IPS-NIHi7 (cell line): ENCODE measurements at regions not wholly inside any gene's neighbourhood (a gene's known extent, or its start where the extent isn't known, plus 50 kb on each side); places are given as distances from the start of the nearest gene placed in this dataset.

Experiments
- DNase-seq: peaks from one replicate; pipeline ENCODE4 v3.0.0; 2012; ENCODE audit warnings: mixed read lengths; ENCODE audit errors: extremely low spot score

DNA sequence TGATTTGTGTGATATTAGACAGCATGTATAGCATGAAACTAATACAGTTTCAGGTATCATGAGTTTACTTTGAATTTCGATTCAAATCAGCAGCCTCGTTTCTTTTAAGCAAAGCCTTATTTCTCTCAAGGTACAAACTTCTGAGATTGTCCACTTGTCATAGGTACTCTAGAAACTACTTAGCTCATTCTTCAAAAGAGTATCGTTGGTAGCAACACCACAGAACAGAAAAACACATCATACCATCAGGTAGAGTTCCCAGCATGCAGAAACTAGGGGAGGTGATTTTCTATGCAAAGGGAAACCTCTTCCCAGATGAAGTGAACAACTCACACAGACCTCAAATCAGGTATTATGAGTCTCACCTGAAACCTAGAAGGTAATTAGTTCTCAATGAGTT is 237.0 kb upstream of the SOX9 start:
- no peak for DNase-seq

- DNase-seq = no peak
These were observed 235.2 kb upstream of the SOX9 start for GRCh38 chr17:71885662-71886061.

GRCh38 chr17:71899317-71899716 is 221.5 kb upstream of the SOX9 start:
- no peak for DNase-seq

DNA sequence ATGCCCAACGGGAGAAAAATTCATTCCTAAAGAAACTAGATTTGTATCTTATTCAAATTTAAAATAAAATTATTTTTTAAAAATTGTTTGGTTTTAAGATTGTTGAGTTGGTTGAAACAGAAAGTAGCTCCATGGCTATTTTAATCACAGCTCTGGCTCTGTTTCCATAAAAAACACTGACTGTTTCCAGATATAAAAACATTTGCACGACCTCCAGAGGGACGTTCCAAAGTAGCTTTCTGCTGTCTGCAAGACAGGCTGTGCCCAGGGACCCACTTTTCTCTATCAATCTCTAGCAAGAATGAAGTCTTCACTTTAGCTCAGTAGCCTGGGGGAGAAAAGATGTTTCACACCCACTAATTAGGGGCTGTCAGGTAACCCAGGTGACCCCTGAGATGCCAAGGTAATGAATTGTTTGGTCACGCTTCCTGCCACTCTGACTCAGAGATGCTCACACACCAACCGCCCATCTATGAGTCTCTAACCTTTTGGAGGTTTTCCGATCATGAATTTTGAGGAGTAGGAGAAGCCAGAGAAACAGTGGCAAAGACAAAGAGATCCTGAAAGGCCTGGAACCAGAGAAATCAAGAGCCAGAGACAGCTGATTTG is 220.1 kb upstream of the SOX9 start:
- no peak for DNase-seq

DNA sequence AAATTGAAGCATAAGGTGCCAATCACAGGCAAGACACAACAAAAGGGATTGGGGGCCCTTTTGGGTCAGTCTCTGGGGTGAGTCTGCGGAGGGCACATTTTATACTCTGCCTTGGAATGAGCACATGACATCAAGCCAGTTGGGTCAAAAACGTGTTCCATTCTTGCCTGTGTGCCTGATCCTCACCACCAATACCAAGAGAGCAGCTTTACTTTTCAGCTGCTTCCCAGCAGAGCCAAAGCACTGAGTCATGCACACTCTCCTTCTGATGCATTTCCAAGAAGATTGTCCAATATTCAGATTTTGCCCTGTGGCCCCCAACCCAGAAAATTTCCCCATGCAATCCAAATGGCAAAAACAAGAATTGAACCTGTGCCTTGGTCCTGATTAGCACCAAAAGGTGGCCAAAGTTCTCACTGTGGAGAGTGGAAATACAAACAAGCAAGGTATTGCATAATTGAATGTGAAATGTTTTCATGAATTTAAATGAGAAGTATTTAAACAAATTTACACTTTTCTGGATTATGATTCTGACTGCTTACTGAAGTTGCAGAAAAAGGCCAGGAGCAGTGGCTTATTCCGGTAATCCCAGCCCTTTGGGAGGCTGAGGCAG is 217.8 kb upstream of the SOX9 start:
- DNase-seq = no peak

DNA sequence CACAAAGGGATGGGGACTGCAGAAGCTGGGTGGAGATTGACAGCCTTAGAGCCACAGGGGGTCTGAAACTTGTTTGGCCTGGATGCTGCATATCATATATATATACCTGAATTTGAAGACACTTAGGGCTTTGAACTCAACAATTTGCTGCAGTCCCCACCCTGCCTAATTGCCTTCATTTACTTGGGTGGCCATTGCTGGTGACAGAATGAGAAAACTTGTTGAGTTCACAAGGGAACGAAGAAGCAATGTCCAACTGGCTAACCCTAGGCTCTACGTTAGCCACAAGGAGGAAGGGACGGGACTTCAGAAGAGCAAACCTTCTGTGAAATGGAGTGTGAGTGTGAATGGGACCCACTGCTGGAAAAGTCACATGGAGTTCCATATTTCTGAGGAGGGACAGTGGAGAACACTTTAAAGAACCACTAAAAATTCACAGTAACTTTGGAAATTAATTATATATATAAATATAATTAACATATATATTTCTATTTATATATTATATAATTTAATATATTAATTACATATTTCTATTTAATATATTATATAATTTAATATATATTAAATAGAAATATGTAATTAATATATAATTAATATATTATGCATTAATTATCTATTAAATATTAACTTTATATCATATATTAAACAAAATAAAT is 215.3 kb upstream of the SOX9 start:
- no peak for DNase-seq

DNA sequence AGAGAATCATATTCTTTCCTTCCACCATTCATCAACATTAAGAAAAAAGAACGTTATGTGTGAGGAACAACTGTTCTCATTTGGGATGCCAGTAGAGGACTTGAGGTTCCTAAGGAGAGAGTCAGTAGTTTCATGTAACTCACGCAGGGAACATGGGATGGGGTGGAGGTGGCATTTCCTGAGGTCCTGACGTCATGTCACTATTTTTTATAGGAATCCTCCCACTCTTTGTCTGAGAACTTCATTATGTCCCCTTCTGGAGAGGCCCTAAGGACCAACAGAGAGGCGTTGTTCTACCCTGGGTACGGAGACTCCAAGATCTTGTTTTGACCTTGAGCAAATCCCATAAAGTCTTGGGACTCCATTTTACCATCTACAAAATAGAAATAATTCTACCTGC is 211.7 kb upstream of the SOX9 start:
- DNase-seq = no peak

- DNase-seq = no peak
These were observed 210.8 kb upstream of the SOX9 start for GRCh38 chr17:71910002-71910401.

- no peak for DNase-seq
These were observed 206.8 kb upstream of the SOX9 start for GRCh38 chr17:71914042-71914441.

- no peak for DNase-seq
These were observed 206.0 kb upstream of the SOX9 start for GRCh38 chr17:71914812-71915211.

GRCh38 chr17:71917715-71918114 is 203.1 kb upstream of the SOX9 start:
- DNase-seq = no peak

DNA sequence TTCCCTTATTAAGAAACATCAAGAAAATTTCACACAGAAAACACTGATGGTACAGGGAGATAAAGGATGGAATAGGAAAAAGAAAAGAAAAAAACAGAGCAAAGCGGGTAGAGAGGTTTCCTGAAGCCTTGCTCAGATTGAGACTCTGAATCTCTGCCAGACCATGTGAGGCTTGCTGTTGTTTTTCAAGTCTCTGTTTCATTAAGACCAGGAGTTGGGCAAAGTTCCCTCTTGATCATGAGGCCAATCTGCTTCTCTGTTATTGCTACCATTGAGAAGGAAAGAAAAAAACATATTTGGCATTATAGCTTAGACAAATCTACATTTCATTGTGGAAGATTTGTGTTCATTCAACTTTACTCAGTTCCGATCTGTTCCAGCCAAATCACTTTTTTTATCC is 201.6 kb upstream of the SOX9 start:
- no peak for DNase-seq

DNA sequence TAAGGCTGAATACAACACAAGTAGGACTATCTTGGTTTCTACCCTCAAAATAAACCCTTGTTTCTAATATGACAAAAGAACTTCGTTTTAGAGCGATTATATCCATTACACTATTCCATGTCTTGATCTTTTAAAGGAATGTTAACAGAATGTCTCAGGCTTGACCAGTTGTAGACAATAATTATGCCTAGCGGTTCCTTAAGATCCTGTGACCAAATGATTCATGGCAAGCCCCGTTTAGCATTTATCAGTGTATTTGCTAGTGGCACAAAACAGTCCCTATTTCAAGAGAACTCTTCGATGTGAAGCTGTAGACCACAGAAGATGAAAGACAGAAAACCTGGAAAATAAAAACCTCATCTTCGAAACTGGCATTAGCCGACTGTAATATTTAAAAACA is 200.9 kb upstream of the SOX9 start:
- DNase-seq = no peak

DNA sequence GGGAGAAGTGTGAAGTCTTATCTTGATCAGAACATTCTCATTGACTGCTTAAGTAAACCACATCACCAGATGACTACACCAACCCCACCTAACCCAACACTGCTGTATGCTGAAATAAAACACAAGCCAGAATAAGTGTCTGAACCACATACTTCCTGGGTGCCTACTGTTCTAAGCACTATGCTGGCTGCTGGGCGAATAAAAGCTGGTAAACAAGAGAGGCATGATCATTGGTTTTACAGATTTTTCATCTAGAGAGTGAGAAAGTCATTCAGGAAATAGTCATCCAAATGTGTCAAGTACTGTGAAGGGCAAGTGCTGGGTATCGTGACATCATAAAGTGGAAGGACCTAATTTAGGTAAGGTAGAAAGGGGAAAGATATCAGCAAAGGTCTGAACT is 199.0 kb upstream of the SOX9 start:
- DNase-seq = no peak

- DNase-seq = peak; percentile 49
These were observed 198.4 kb upstream of the SOX9 start for GRCh38 chr17:71922439-71922838.

DNA sequence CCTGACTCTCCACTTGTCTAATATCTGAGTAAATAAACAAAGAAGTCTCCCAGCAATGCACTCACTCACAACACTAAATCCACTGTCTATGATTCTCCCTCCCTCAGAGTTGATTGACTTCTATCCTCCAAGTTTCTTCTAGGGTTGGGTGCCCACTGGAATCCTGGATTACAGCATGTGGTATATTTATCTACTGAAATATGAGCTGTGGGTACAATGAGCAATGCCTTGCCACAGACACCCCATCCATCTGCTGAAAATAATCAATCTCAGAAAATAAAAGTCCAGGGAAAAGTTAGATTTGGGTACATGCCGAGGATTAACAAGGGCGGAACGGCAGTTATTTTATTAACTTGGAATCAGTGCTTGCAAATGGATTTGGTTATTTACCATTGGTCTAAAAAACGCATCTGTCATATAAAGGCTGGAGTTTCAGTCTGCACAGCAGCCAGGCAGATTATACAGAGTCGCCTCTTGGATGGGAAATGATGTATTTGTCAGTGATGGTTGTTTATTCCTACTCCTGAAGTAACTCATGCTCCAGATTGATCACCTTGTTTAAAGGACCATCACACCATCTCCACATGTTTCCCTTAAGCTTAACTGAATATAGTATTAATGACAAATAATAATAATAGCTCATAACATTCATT is 193.9 kb upstream of the SOX9 start:
- no peak for DNase-seq

DNA sequence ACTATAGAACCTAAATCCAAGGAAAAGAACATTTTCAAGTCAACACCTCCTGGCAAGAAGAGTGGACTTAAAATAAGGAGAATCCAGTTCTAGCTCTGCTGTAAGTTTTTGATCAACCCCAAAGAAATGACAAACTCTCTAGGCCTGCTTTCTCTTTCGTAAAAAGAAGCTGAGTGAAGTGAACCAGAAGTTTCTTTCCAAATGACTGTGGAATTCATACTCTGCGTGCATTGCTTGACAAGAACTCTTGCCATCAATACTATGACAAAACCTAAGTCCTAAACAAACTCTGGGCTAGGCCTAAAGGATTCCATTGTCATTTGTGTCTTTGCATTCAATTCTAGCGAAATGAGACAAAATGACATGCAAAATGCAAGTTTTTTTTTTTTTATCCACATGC is 187.5 kb upstream of the SOX9 start:
- no peak for DNase-seq

GRCh38 chr17:71934520-71934919 is 186.3 kb upstream of the SOX9 start:
- DNase-seq = no peak

DNA sequence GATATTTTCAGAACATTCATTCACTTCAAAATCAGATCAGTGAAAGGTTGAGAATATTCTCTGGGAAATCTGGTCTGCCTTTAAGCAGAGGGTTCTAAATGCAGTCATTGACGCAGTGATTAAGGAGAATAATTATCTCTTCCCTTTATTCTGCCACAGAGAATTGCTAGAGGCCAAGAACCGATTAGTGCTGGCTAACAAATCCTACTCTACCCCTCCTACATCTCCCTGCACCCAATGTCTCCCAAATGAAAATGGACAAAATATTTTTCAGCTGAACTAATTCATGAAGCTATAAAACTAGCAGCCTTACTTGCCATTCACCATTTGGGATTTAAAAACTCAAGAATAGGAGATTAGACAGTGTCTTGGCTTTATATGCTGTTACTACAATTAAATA is 185.5 kb upstream of the SOX9 start:
- no peak for DNase-seq

- no peak for DNase-seq
These were observed 183.8 kb upstream of the SOX9 start for GRCh38 chr17:71936977-71937376.

DNA sequence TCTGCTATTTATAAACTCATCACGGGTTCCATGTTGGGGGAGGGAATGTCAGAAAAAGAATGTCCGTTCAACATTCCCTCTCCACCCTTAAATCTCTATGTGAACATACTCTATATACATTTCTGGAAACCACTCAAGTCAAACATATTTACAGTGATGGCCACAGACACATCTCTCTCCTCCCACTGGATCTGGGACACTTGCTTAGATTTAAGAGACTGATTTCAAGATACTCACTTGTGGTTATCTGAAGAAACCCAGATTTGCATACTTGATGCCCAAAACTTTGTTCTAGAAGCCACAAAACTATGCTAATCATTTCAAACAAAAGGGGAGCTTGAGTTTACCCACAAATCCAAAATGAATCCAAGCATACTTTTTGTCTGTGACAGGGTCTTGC is 182.9 kb upstream of the SOX9 start:
- no peak for DNase-seq

- DNase-seq = no peak
These were observed 182.3 kb upstream of the SOX9 start for GRCh38 chr17:71938340-71939010.

- no peak for DNase-seq
These were observed 178.9 kb upstream of the SOX9 start for GRCh38 chr17:71941920-71942319.
